ENCODE measurements at regions not wholly inside any gene's neighbourhood (a gene's known extent, or its start where the extent isn't known, plus 50 kb on each side); places are given as distances from the start of the nearest gene placed in this dataset.
A peak's percentile ranks its signal among the peaks of the same experiment; 100 is the strongest.

- no peak for TF ChIP-seq CTCF (IDR thresholded peaks at IDR 0.05)
- H3K4me1 ChIP-seq (ENCODE audit: control insufficient read depth in 1 of 2, insufficient read depth in 1 of 2, low read depth in 1 of 2, low read length in 1 of 2), result no peaks in the 10 kb centered on the region
Measured at GRCh38 chr6:169838346-169839028, 87.1 kb downstream of the ERMARD start.

GRCh38 chr6:169837529-169838250 is 86.3 kb downstream of the ERMARD start:
- TF ChIP-seq CTCF (IDR thresholded peaks at IDR 0.05), result no peak
- Histone ChIP-seq H3K27me3 (peaks cover 24% of the 10 kb centered on the region), H3K4me3 (ENCODE audit: low read depth in 1 of 2, low read length in 1 of 2) (no peak overlapping the region), H3K4me1 (ENCODE audit: control insufficient read depth in 1 of 2, insufficient read depth in 1 of 2, low read depth in 1 of 2, low read length in 1 of 2) (no peaks in the 10 kb centered on the region), H3K27ac (no peak overlapping the region), H3K36me3 (no peaks in the 10 kb centered on the region), H3K9me3 (no peaks in the 10 kb centered on the region)

More at GRCh38 chr6:169838346-169839028, 87.1 kb downstream of the ERMARD start:
- Histone ChIP-seq H3K27me3 (peaks cover 22% of the 10 kb centered on the region), H3K27ac (no peak overlapping the region), H3K36me3 (no peaks in the 10 kb centered on the region), H3K9me3 (no peaks in the 10 kb centered on the region), H3K4me3 (ENCODE audit: low read depth in 1 of 2, low read length in 1 of 2) (no peak overlapping the region)

GRCh38 chr6:169833258-169833794 is 81.9 kb downstream of the ERMARD start:
- H3K9me3 ChIP-seq, result no peaks in the 10 kb centered on the region
- H3K27ac ChIP-seq, result no peak overlapping the region
- H3K27me3 ChIP-seq, result peaks cover 36% of the 10 kb centered on the region
- H3K4me1 ChIP-seq (ENCODE audit: control insufficient read depth in 1 of 2, insufficient read depth in 1 of 2, low read depth in 1 of 2, low read length in 1 of 2), result no peaks in the 10 kb centered on the region
- H3K36me3 ChIP-seq, result no peaks in the 10 kb centered on the region
- H3K4me3 ChIP-seq (ENCODE audit: low read depth in 1 of 2, low read length in 1 of 2), result no peak overlapping the region
- no peak for TF ChIP-seq CTCF (IDR thresholded peaks at IDR 0.05)

- H3K27ac ChIP-seq, result no peak overlapping the region
- no peak for TF ChIP-seq CTCF (IDR thresholded peaks at IDR 0.05)
- H3K27me3 ChIP-seq, result peaks cover 37% of the 10 kb centered on the region
- H3K4me3 ChIP-seq (ENCODE audit: low read depth in 1 of 2, low read length in 1 of 2), result no peak overlapping the region
- H3K4me1 ChIP-seq (ENCODE audit: control insufficient read depth in 1 of 2, insufficient read depth in 1 of 2, low read depth in 1 of 2, low read length in 1 of 2), result no peaks in the 10 kb centered on the region
- H3K36me3 ChIP-seq, result no peaks in the 10 kb centered on the region
- no peaks in the 10 kb centered on the region for H3K9me3 ChIP-seq
Measured at GRCh38 chr6:169832247-169832948, 81.0 kb downstream of the ERMARD start.

- Histone ChIP-seq H3K27ac (no peak overlapping the region), H3K27me3 (peaks cover 41% of the 10 kb centered on the region), H3K9me3 (no peaks in the 10 kb centered on the region), H3K4me1 (ENCODE audit: control insufficient read depth in 1 of 2, insufficient read depth in 1 of 2, low read depth in 1 of 2, low read length in 1 of 2) (no peaks in the 10 kb centered on the region), H3K36me3 (no peaks in the 10 kb centered on the region), H3K4me3 (ENCODE audit: low read depth in 1 of 2, low read length in 1 of 2) (no peak overlapping the region)
- TF ChIP-seq CTCF (IDR thresholded peaks at IDR 0.05), result peak; percentile 63
Measured at GRCh38 chr6:169831450-169832246, 80.2 kb downstream of the ERMARD start.
